Mesendoderm (in vitro differentiated cells): ENCODE measurements at regions not wholly inside any gene's neighbourhood (a gene's known extent, or its start where the extent isn't known, plus 50 kb on each side); places are given as distances from the start of the nearest gene placed in this dataset.

Experiments used
- DNase-seq: peaks from one replicate; pipeline ENCODE4 v3.0.0; 2013
- H2AK5ac ChIP-seq: 2 replicates; pipeline ENCODE4 v1.6.1; 2013; ENCODE audit warnings: low read length, inconsistent platforms
- H2BK120ac ChIP-seq: 2 replicates; pipeline ENCODE4 v1.6.1; 2013; ENCODE audit warnings: low read depth, mild to moderate bottlenecking, low read length, moderate library complexity, mixed read lengths
- H2BK15ac ChIP-seq: replicated peaks from 2 replicates; pipeline ENCODE4 v1.6.1; 2013; ENCODE audit warnings: low read depth, mild to moderate bottlenecking, moderate library complexity
- H2BK5ac ChIP-seq: 2 replicates; pipeline ENCODE4 v1.6.1; 2013; ENCODE audit warnings: low read length, inconsistent platforms
- H3K18ac ChIP-seq: 2 replicates; pipeline ENCODE4 v1.6.1; 2013; ENCODE audit warnings: mild to moderate bottlenecking, low read length, mixed read lengths
- H3K23ac ChIP-seq: one replicate; pipeline ENCODE4 v1.6.1; 2013; ENCODE audit warnings: low read length
- H3K27ac ChIP-seq: 2 replicates; pipeline ENCODE4 v1.5.1; 2013; ENCODE audit warnings: low read depth, mild to moderate bottlenecking, inconsistent platforms, low read length, moderate library complexity
- H3K27me3 ChIP-seq: 2 replicates; pipeline ENCODE4 v1.6.1; 2013; ENCODE audit warnings: low read length, control low read depth, mild to moderate bottlenecking, inconsistent platforms; ENCODE audit not compliant: insufficient read depth, poor library complexity
- H3K36me3 ChIP-seq: 2 replicates; pipeline ENCODE4 v1.6.1; 2013; ENCODE audit warnings: low read length, inconsistent platforms; ENCODE audit not compliant: control insufficient read depth, insufficient read depth
- H3K4ac ChIP-seq: one replicate; pipeline ENCODE4 v1.6.1; 2013; ENCODE audit warnings: low read depth, mild to moderate bottlenecking, low read length, moderate library complexity
- H3K4me1 ChIP-seq: 2 replicates; pipeline ENCODE4 v1.6.1; 2013; ENCODE audit warnings: low read depth, low read length, inconsistent platforms; ENCODE audit not compliant: control insufficient read depth
- H3K4me2 ChIP-seq: 2 replicates; pipeline ENCODE4 v1.6.1; 2013; ENCODE audit warnings: low read length
- H3K4me3 ChIP-seq: 2 replicates; pipeline ENCODE4 v1.5.1; 2013; ENCODE audit warnings: mild to moderate bottlenecking, low read length
- H3K56ac ChIP-seq: one replicate; pipeline ENCODE4 v1.6.1; 2013; ENCODE audit warnings: low read length
- H3K79me1 ChIP-seq: 2 replicates; pipeline ENCODE4 v1.6.1; 2013; ENCODE audit warnings: low read length, inconsistent platforms
- H3K79me2 ChIP-seq: 2 replicates; pipeline ENCODE4 v1.6.1; 2013; ENCODE audit warnings: mild to moderate bottlenecking, low read length; ENCODE audit not compliant: control insufficient read depth, insufficient read depth
- H3K9ac ChIP-seq: 2 replicates; pipeline ENCODE4 v1.6.1; 2013; ENCODE audit warnings: low read length, inconsistent platforms
- H4K5ac ChIP-seq: one replicate; pipeline ENCODE4 v1.6.1; 2013; ENCODE audit warnings: low read length
- H4K8ac ChIP-seq: one replicate; pipeline ENCODE4 v1.6.1; 2013; ENCODE audit warnings: low read depth, mild to moderate bottlenecking, control low read depth, low read length, moderate library complexity
- WGBS: extraction: QIAGEN DNeasy Blood & Tissue Kit; methylation state at CpG from one replicate; pipeline ENCODE4 v1.1.7; 2013; ENCODE audit warnings: low lambda C conversion rate, missing lambda C conversion rate; ENCODE audit not compliant: insufficient coverage; ENCODE audit errors: extremely low coverage; 5-methylcytosine and 5-hydroxymethylcytosine counted together

DNA sequence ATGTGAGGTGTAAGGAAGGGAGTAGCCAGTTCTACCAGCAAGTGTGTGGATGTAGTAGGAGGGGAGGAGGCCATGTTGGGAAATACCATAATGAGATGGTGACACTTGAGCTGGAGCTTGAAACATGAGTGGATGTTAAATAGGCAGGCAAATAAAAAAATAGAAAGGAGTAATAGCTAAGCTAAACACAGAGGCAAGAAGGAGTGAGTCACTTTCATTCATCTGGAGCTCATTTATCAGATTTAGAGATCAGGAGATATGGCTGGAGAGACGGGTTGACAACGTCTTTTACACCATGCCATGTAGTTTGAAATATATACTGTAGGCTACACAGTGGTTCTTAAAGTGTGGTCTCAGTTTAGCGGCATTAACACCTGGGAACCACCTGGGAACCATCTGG lies 390.5 kb downstream of the DIPK2A start:
- no peaks in the 10 kb centered on the region for H3K4me1 ChIP-seq
- no peaks in the 10 kb centered on the region for H3K36me3 ChIP-seq
- H4K8ac ChIP-seq = no peak overlapping the region
- H3K4me2 ChIP-seq = no peak overlapping the region
- no peak overlapping the region for H2BK120ac ChIP-seq
- H2BK5ac ChIP-seq = no peak overlapping the region
- no CpG with 5 or more reads among the region's 3 CpGs for WGBS
- no peaks in the 10 kb centered on the region for H3K79me2 ChIP-seq
- no peak for DNase-seq
- H2BK15ac ChIP-seq = no peak overlapping the region
- H3K27me3 ChIP-seq = no peaks in the 10 kb centered on the region
- H3K9ac ChIP-seq = no peak overlapping the region
- no peak overlapping the region for H3K23ac ChIP-seq
- no peak overlapping the region for H3K27ac ChIP-seq
- no peak overlapping the region for H3K56ac ChIP-seq
- no peak overlapping the region for H4K5ac ChIP-seq
- no peak overlapping the region for H2AK5ac ChIP-seq
- H3K4me3 ChIP-seq = no peak overlapping the region
- no peak overlapping the region for H3K4ac ChIP-seq
- no peaks in the 10 kb centered on the region for H3K79me1 ChIP-seq
- no peak overlapping the region for H3K18ac ChIP-seq

DNA sequence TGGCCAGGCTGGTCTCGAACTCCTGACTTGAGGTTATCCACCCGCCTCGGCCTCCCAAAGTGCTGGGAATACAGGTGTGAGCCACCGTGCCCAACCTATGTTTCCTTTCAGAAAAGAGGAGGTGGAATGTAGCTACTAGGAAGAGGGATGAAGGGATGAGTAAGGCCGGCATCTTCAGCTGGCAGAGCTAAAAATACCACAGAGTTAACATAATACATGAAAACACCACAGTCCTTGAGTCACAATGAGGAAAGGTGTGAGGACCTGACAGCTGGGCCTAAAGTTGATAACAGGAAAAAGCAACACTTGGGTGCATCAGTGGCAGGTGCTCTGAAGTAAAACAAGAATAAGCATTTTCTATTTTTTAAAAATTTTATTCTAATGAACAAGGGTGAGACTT lies 392.2 kb downstream of the DIPK2A start:
- no peak overlapping the region for H3K27ac ChIP-seq
- H2BK15ac ChIP-seq = no peak overlapping the region
- H2BK5ac ChIP-seq = no peak overlapping the region
- no peaks in the 10 kb centered on the region for H3K4me1 ChIP-seq
- no peak overlapping the region for H3K56ac ChIP-seq
- H2AK5ac ChIP-seq = no peak overlapping the region
- H3K9ac ChIP-seq = no peak overlapping the region
- no peak for DNase-seq
- no peak overlapping the region for H3K4me2 ChIP-seq
- no peak overlapping the region for H4K5ac ChIP-seq
- H3K18ac ChIP-seq = no peak overlapping the region
- no peak overlapping the region for H4K8ac ChIP-seq
- H3K79me2 ChIP-seq = no peaks in the 10 kb centered on the region
- H3K4me3 ChIP-seq = no peak overlapping the region
- H3K79me1 ChIP-seq = no peaks in the 10 kb centered on the region
- no peaks in the 10 kb centered on the region for H3K27me3 ChIP-seq
- no peak overlapping the region for H3K23ac ChIP-seq
- H2BK120ac ChIP-seq = no peak overlapping the region
- WGBS = no CpG with 5 or more reads among the region's 5 CpGs
- no peaks in the 10 kb centered on the region for H3K36me3 ChIP-seq
- no peak overlapping the region for H3K4ac ChIP-seq

DNA sequence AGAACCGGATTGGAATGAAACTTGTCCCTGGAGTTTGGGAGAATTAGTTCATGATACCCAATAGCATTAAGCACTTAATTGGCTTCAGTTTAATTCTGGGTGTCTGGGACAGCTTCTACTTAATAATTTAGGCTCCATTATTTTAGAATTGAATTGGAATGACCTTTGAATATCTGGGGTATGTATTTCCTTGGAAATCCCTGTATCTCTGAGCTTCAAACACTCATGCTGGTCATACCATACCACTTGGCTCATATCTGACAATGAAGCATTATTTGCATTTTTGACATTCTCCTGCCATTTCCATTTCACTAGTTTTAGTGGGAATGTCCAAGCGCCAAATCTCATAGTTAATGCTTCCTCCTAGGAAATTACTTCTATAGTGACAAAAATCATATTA lies 393.1 kb downstream of the DIPK2A start:
- Histone ChIP-seq H3K4me2 (no peak overlapping the region), H2BK15ac (no peak overlapping the region), H3K56ac (no peak overlapping the region), H3K23ac (no peak overlapping the region), H3K4ac (no peak overlapping the region), H3K4me3 (no peak overlapping the region), H3K27me3 (no peaks in the 10 kb centered on the region), H2BK120ac (no peak overlapping the region), H4K8ac (no peak overlapping the region), H2BK5ac (no peak overlapping the region), H3K79me2 (no peaks in the 10 kb centered on the region), H4K5ac (no peak overlapping the region), H3K9ac (no peak overlapping the region), H3K79me1 (no peaks in the 10 kb centered on the region), H3K27ac (no peak overlapping the region), H2AK5ac (no peak overlapping the region), H3K36me3 (no peaks in the 10 kb centered on the region), H3K18ac (no peak overlapping the region), H3K4me1 (no peaks in the 10 kb centered on the region)
- DNase-seq = peak; percentile 22
- WGBS = no CpG with 5 or more reads among the region's 2 CpGs

DNA sequence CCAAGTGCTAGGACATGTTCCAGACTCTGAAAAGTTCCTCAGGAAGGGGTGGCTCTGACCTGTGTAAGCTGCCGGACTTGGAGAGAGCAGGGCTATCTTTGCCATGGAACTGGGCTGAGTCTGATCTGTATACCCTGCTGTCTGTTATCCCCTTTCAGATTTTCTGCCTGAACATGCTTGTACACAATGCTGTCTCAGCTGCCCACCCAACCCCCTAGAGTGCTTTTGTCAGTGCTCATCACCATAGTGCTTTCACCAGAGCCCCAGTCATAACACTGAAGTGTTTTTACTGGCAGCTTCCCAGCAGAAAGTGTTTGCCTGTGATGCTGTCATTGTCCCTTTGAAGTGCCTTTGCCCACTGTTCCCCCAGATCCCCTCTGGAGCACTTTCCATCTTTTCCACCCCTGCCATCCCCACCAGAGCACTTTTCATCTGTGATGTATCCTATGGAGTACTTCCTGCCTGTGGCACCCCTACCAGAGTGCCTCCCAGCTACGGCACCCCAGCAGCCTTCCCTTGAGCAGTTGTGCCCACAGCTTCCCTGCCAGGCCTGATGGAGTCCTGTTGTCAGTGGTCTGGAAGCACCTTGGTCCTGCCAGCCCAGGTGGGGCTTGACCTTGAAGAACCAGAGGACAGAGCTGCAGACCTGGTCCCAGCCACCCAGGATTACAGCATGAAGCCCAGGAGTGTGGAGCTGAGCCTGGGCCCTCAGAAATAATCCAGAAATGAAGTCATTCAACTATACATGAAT lies 397.7 kb downstream of the DIPK2A start:
- H3K79me1 ChIP-seq = no peaks in the 10 kb centered on the region
- no peak overlapping the region for H3K4me3 ChIP-seq
- no peak overlapping the region for H2BK120ac ChIP-seq
- no peak overlapping the region for H3K4ac ChIP-seq
- no CpG with 5 or more reads among the region's 2 CpGs for WGBS
- DNase-seq = no peak
- no peak overlapping the region for H3K9ac ChIP-seq
- H3K27ac ChIP-seq = no peak overlapping the region
- no peak overlapping the region for H3K4me2 ChIP-seq
- H3K23ac ChIP-seq = no peak overlapping the region
- no peaks in the 10 kb centered on the region for H3K27me3 ChIP-seq
- H3K56ac ChIP-seq = no peak overlapping the region
- no peak overlapping the region for H2BK5ac ChIP-seq
- H3K79me2 ChIP-seq = no peaks in the 10 kb centered on the region
- H3K36me3 ChIP-seq = no peaks in the 10 kb centered on the region
- H2AK5ac ChIP-seq = no peak overlapping the region
- no peak overlapping the region for H4K5ac ChIP-seq
- H4K8ac ChIP-seq = no peak overlapping the region
- no peak overlapping the region for H3K18ac ChIP-seq
- no peaks in the 10 kb centered on the region for H3K4me1 ChIP-seq
- no peak overlapping the region for H2BK15ac ChIP-seq

- H3K23ac ChIP-seq = no peak overlapping the region
- H3K56ac ChIP-seq = no peak overlapping the region
- H3K4me2 ChIP-seq = no peak overlapping the region
- H3K79me1 ChIP-seq = no peaks in the 10 kb centered on the region
- no peak for DNase-seq
- no CpG with 5 or more reads among the region's 1 CpG for WGBS
- H4K8ac ChIP-seq = no peak overlapping the region
- H3K27ac ChIP-seq = no peak overlapping the region
- no peak overlapping the region for H4K5ac ChIP-seq
- H2BK120ac ChIP-seq = no peak overlapping the region
- no peaks in the 10 kb centered on the region for H3K4me1 ChIP-seq
- H3K36me3 ChIP-seq = no peaks in the 10 kb centered on the region
- H3K4ac ChIP-seq = no peak overlapping the region
- no peak overlapping the region for H3K4me3 ChIP-seq
- H2AK5ac ChIP-seq = no peak overlapping the region
- no peaks in the 10 kb centered on the region for H3K27me3 ChIP-seq
- no peak overlapping the region for H3K18ac ChIP-seq
- H2BK5ac ChIP-seq = no peak overlapping the region
- no peak overlapping the region for H3K9ac ChIP-seq
- H2BK15ac ChIP-seq = no peak overlapping the region
- H3K79me2 ChIP-seq = no peaks in the 10 kb centered on the region
Measured at GRCh38 chr3:144375088-144375487, 403.5 kb downstream of the DIPK2A start.

- H3K79me1 ChIP-seq = no peaks in the 10 kb centered on the region
- no peak overlapping the region for H3K4me2 ChIP-seq
- no peak overlapping the region for H3K4ac ChIP-seq
- H3K4me1 ChIP-seq = no peaks in the 10 kb centered on the region
- H3K4me3 ChIP-seq = no peak overlapping the region
- no peaks in the 10 kb centered on the region for H3K79me2 ChIP-seq
- H3K27me3 ChIP-seq = no peaks in the 10 kb centered on the region
- WGBS = no CpG with 5 or more reads among the region's 4 CpGs
- no peak overlapping the region for H2BK5ac ChIP-seq
- no peak overlapping the region for H3K56ac ChIP-seq
- no peak overlapping the region for H3K23ac ChIP-seq
- H3K27ac ChIP-seq = no peak overlapping the region
- no peak overlapping the region for H4K5ac ChIP-seq
- no peak overlapping the region for H2AK5ac ChIP-seq
- H3K9ac ChIP-seq = no peak overlapping the region
- no peak overlapping the region for H2BK120ac ChIP-seq
- no peaks in the 10 kb centered on the region for H3K36me3 ChIP-seq
- no peak for DNase-seq
- H3K18ac ChIP-seq = no peak overlapping the region
- no peak overlapping the region for H4K8ac ChIP-seq
- H2BK15ac ChIP-seq = no peak overlapping the region
Measured at GRCh38 chr3:144380849-144381248, 409.2 kb downstream of the DIPK2A start.
